ENCODE measurements at regions not wholly inside any gene's neighbourhood (a gene's known extent, or its start where the extent isn't known, plus 50 kb on each side); places are given as distances from the start of the nearest gene placed in this dataset.

DNA sequence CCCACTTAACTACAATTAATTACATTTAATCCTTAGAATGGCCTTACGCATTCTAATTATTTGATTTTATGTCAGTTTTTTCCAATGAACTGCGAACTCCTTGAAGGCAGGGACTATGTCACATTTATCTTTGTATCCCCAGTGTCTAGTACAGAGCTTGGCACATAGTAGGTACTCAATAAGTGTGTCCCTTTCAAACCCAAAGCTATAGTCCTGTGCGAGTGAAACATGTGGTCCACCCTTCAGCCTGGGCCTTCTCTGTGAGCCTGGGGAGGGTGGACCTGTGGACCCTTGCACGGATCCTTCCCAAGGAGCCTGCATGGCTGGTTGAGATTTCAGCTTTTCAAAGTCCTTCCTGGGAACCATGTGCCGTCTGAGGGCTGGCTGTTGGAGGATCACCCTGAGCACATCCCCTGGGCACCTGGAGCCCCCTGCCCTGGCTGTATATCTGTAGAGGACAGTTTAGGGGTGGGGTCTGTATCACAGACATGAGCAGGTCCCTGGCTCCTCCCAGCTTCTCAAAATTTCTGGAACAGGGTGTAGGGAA is 103.1 kb downstream of the IER5 start:
- TF ChIP-seq, protein P1, sequence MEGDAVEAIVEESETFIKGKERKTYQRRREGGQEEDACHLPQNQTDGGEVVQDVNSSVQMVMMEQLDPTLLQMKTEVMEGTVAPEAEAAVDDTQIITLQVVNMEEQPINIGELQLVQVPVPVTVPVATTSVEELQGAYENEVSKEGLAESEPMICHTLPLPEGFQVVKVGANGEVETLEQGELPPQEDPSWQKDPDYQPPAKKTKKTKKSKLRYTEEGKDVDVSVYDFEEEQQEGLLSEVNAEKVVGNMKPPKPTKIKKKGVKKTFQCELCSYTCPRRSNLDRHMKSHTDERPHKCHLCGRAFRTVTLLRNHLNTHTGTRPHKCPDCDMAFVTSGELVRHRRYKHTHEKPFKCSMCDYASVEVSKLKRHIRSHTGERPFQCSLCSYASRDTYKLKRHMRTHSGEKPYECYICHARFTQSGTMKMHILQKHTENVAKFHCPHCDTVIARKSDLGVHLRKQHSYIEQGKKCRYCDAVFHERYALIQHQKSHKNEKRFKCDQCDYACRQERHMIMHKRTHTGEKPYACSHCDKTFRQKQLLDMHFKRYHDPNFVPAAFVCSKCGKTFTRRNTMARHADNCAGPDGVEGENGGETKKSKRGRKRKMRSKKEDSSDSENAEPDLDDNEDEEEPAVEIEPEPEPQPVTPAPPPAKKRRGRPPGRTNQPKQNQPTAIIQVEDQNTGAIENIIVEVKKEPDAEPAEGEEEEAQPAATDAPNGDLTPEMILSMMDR (IDR thresholded peaks at IDR 0.05), result no peak
- TF ChIP-seq POLR2A (IDR thresholded peaks at IDR 0.05), result no peak
- no peak for TF ChIP-seq POLR2AphosphoS5 (IDR thresholded peaks at IDR 0.05)

Measured in suprapubic skin (tissue), 4 donors.